Stimulated activated CD8-positive, alpha-beta memory T cell treated with anti-CD3 and anti-CD28 coated beads, Interleukin-7, amount 100 ng/mL, for 4 hours (primary cell): ENCODE measurements at regions not wholly inside any gene's neighbourhood (a gene's known extent, or its start where the extent isn't known, plus 50 kb on each side); places are given as distances from the start of the nearest gene placed in this dataset.

ENCODE experiments used
- DNase-seq, 2 donors: peaks; one replicate each; pipeline ENCODE4 v3.0.0-alpha.2; 2020; ENCODE audit warnings: low read depth in 2 of 2

GRCh38 chrX:3780564-3780963 lies 67.1 kb upstream of the PRKX start:
- DNase-seq = no peak

DNA sequence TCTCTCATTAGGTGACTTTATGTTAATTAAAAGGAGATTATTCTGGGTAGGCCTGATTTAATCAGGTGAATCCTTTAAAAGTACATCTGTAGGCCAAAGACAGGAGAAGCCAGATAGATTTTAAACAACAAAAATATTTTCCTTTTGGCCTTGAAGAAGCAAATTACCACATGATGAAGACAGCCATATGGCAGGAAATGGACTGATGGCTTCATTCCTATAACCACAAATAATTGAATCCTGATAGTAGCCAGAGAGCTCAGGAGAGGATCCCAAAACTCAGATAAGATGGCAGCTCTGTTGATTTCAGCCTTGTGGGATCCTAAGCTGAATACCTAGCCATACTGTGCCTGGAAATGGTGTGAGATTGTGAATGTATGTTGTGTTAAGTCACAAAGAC lies 66.1 kb upstream of the PRKX start:
- no peak for DNase-seq

DNA sequence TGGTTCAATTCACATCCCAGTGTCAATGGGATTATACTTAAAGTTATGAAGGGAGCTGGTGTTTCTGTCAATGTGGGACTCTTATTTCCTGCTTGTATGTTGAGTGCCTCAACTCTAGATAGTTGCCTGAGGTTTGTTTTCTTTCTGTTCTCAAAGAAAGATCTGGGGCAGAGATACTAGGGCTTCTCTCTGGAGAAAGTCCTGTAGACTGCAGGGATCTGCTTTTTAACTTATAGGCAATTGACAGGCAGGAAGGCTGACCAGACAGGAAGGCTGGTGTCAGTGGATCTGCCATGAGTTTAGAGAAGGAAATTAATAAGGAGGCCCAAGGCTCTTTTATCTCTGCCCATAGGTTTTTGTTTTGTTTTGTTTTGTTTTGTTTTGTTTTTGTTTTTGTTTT lies 64.0 kb upstream of the PRKX start:
- DNase-seq = no peak

GRCh38 chrX:3771766-3772165 lies 58.3 kb upstream of the PRKX start:
- no peak for DNase-seq

- no peak for DNase-seq
These were observed 55.4 kb upstream of the PRKX start for GRCh38 chrX:3768881-3769280.
